EL (cell line): ENCODE measurements at regions not wholly inside any gene's neighbourhood (a gene's known extent, or its start where the extent isn't known, plus 50 kb on each side); places are given as distances from the start of the nearest gene placed in this dataset.

Source experiments
- DNase-seq: peaks from one replicate; pipeline ENCODE4 v3.0.0-alpha.2; 2016

DNA sequence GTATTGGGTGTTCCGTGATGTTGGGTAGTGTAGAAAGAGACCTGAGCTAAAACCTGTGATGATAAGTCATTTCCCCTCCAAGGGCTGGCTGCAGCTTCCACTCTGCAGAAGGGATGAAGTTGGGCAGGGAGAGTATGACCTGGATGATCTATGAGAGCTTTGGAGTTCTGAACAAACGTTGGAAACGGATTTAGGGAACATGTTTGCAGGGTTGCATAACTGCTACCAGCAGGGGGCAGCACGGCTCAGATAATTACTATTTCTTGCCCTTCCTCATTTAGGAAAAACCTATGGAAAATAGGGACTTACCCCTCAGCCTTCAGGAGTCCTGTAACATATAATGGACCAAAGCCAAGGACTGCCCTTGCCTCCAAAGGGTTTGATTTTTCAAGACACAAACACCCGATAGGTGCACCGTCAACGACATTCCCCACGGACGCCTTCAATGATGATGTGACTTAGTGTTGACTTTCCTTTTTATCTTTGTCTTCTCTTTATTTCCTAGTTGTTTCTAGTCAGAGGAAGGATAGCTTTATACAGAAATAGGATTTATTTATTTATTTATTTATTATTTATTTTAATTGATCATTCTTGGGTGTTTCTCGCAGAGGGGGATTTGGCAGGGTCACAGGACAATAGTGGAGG, 164.9 kb upstream of the SASH1 start:
- DNase-seq: peak; percentile 67

DNA sequence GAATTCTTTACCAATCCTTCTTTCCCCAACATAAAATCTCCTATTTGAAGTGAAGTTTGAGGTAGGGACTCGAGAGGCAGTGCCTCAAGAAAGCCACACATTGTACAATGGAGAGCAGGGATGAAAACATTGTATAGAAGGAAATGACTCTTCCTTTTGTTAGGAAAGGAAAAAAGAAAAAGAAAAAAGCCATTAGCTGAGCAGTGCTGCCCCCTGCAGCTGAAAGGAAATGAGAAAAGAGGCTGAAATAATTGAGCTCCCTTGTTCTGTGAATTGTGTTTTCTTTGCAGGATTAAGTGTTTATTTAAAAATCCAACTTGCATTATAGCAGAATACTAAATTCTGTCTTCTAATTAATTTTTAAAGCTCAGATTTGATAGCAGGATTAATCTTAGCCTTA, 162.9 kb upstream of the SASH1 start:
- peak; percentile 40 for DNase-seq

DNA sequence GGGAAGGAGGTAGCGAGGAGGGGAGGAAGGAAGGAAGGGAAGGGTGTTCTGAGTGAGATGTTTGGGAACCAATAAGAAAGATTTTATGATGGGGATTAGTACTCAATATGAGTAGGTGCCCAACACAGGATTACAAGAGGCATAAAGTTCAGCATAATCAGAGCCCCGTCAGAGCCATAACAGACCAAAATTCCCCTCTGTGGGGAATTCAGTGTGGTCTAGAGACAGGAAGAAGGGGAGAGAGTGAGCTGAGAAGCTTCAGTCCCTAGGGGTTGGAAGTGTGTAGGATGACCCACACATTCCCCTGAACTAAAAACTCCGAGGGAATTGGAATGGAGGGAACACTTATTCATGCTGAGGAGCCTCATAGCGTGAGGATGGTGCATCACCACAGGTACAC, 160.3 kb upstream of the SASH1 start:
- DNase-seq: no peak

DNA sequence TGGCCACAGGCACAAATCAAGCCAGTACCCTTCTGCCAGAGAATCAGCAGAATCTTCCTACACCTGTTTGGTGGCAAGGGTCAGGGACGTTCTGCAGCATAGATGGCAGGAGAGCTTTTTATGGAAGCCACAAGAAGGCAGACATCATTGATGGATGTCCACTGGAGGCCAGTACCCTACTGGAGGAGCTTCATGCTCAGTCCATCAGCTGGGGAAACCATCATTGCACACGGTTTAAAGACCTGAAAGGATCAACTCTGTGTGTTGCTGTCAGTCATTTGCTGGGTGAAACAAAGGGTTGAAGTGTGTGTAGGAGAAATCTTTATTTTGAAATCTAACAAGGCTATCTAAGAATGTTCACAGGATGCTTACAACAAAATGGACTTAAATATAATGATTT, 158.9 kb upstream of the SASH1 start:
- no peak for DNase-seq

DNA sequence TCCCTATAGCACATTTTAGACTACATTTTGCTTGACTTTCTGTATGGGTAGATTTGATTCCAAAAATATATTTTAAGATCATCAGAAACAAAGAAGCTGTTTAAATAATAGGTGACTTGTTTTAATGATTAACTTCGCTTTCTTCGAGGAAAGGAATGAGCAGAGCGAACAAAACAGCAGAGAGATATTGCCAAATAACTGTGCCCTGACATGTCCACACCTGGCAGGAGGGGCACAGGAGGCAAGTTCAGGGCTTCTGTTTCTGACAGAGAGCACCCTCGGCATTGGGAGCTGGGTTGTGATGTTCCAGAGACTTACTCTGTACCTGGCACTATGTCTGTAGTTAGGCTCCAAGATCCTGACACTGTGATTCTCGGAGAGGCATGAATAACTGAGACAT, 155.7 kb upstream of the SASH1 start:
- no peak for DNase-seq

DNA sequence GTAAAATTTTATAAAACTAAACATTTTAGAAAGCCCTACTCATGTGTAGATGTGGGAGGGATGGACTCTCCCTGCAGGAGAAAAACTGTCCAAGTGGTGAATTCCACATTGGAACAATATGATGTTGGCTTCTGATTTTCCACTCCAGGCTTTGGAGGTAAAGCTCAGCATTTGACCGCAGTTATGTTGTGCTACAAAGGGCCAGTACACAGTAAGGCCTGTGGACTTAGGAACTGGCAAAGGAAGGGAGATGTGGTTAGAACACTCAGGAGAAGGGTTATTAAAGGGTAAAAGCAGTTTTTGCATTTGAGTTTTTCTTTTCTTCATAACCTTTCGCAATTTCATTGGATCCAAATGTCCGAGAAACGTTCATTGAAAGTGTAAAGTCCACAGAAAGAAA, 150.3 kb upstream of the SASH1 start:
- peak; percentile 85 for DNase-seq

DNA sequence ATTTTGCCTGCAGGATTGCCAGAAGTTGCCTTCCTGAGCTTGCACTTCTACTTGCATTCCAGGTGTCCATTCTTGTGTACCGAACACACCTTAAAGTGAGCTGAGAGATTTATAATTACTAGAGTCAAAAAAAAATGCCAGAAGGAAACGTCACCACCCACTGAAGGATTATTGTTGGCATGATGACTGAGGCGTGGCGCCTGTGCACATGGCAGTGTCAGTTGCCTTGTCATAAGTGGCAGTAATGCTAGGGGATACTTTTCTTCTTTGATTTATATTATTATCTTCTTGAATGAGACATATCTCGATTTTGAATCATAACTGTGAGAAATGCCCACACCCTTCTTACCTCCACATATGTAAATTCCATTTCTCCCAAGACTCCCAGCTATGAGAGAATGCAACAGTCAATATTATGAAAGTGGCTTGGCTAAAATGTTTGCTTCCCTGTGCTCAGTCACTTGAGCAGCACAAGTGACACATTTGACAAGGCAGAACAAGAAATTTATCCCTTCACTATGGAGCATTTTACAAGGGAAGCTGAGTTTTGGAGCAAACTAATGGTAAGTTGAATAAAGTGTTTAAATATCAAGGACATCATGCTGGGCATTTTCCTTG, 149.5 kb upstream of the SASH1 start:
- no peak for DNase-seq

DNA sequence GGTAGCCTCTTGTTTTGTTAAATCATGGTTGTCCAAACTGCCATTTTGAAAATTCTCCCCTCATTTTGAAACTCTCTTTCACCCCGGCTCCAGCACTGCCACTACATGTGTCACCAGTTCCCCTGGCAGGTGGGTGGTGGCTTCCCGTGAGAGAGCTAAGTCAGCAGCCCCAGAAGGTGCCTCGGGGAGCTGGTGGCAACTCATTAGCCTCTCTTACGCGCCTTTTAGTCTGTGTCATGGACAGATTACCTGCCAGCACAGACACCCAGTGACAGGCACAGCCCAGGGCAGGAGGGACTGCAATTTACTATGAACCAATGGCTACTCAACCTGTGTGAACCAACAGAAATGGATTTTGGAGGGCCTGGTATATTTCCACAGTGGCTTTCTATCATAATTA, 147.1 kb upstream of the SASH1 start:
- no peak for DNase-seq

DNA sequence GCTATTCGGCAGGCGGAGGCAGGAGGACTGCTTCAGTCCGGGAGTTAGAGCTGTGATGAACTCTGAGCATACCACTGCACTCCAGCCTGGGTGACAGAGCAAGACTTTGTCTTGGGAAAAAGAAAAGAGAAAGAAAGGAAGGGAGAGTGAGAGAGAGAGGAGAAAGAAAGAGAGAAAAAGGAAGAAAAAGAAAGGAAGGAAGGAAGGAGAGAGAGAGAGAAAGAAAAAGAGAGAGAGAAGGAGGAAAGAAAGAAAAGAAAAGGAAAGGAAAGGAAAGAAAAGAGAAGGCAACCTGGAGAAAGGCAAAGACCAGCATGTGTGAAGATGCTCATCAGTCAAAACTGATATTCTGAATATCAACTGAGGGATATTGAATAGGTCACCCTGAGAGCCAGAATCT, 143.1 kb upstream of the SASH1 start:
- DNase-seq: no peak

DNA sequence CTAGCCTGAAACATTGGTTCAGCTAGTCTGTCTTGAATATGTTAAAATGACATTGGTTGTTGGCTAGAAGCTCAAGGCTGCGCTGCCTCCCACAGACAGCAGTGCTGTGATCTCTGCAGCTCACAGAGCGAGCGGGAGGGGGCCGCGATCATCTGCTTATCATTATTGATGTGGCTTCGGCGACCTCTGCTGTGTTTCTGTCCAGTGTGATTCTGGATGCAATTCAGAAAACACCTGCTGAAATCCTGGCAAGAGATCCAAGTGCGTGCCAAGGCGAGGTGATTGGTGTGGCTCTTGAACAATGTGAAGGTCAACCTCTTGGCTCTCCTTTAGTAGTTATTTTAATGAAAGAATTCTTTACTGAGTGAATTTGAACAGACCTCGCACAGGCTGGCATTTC, 142.3 kb upstream of the SASH1 start:
- DNase-seq: no peak

DNA sequence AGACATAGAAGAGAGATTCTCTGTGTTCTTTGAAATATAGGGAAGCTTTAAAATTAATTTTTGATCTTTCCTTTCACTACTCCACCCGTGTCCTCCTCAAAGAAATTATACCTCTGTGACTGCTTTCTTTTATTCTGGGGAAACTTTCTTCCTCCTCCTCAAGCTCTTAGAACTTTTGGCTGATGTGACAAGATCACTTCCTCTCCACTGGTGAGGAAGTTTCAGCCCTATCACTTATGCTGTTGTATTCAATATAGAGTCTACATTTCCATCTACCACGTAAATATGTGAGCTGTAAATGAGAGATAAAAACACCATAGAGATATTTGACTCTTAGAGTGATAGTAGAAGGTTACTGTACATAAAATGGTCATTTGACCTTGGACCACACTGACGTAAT, 141.9 kb upstream of the SASH1 start:
- DNase-seq: no peak

DNA sequence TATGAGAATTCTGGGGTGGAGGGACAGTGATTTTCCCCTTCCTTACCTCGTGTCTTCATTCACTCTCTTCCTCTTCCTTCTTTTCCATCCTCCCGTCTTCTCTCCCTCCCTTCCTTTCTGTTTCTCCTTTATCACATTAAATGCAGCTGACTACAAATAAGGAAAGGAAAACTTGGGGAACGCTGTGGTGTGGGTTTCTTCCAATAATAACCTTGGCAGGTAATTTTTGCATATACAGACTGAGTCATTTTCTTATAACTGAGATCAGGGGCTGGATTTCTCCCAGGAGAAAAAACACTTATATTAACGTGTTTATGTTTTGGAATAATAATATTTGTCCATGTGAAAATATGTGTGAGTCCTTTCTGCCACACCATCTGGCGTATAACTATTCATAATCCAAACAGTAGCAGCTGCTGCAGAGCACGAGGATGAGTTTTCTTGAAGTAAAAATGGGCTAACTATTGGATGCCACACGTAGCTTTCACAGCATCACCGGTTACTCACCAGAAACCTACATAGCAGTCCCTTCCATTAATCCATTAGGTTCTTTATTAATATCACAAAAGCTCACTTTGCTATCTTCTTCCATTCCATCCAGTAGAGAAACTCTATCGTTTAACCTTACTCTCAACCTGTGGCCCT, 139.2 kb upstream of the SASH1 start:
- DNase-seq: peak; percentile 48

DNA sequence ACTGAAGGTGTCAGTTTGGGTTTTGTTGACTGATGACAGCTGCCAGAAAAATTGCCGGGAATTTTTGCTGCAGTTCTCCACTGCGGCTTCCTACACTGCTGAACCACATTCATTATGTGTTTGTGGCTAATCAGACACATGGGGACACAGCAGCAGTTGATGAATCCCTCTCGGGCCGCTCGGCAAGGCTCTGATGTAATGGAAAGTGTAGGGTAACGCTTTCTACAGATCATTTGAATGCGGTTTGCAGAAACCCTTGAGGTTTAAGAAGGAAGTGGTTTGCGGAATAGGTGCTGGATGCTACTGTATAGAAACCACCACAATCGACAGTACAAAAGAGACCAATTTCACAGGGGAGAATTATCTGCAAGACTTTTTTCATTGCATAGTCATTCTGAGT, 138.7 kb upstream of the SASH1 start:
- DNase-seq: peak; percentile 71

DNA sequence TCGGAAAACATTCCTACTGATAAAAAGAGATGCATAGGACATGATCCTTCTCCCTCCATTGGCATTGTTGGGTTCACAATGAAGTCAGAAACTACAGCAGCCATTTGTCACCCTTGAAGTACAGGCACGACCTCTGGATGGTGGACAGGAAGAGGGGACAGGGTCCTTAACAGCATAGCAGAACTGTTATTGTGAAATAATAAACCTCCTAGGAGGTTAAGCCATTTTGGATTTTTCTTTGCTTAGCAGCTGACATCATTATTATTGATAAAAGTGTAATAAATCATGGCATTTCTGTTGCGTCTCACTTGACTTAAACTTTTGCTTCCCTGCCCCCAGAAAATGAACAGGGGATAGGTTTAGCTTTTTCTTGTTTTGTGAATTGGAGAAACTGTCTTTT, 134.3 kb upstream of the SASH1 start:
- DNase-seq: no peak

DNA sequence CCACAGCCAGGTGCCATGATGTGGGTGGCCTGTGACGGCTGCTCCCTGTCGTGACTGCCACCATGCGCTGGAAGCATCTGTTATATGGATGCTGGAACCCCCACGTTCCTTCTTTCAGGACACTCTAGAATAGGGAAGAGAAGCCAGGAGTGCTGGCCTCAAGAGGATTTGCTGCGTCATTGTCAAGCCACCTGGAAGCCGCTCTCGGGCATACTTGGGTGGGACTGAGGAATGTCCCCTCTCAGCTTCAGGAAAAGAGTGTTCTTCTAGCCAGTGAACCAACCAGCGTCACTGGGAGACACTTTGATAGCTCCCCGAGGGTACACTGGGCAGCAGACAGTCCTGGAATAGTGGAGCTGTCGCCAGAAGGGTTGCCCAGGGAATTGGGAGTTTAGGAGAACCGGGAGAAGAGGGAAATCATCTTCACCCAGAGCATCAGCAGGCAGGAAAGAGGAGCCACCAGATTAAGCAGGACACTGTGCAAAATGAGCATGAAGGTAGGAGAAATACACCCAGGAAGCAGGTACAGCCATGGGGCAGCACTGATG, 130.8 kb upstream of the SASH1 start:
- no peak for DNase-seq

DNA sequence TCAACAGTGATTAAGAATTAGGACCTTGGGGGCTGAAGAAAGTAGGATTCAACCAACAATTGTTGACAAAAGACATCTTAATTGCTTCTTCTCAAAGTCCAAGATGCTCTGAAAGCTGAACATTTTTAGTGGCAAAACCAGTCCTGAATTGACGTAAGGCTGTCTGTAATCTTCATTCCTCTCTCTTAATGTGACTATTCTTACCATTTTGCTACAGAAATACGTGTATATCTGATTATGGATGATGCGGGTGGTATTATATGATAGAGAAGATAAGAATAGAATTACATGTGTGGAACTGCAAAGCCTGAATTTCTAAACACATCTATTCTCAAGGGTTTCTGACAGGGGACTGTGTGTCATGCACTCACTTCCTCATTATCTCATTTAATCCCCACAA, 130.3 kb upstream of the SASH1 start:
- no peak for DNase-seq

DNA sequence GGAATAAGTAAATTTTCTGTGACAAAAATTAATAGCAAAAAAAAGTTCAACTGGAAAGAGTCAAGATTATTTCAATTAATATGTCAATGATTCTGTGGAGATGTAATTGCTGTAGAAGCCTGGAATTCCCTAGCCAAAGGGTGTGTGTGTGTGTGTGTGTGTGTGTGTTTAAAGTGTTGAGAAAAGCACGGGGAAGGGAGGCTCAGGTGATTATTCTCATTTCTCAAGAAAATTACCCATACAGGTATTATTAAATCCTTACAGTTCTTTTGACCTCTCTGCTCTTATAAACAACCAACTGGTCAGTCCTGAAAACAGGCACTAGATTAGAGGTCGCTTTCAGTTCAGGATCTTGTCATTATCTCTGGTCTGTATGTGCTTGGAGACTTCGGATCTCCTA, 129.3 kb upstream of the SASH1 start:
- no peak for DNase-seq

DNA sequence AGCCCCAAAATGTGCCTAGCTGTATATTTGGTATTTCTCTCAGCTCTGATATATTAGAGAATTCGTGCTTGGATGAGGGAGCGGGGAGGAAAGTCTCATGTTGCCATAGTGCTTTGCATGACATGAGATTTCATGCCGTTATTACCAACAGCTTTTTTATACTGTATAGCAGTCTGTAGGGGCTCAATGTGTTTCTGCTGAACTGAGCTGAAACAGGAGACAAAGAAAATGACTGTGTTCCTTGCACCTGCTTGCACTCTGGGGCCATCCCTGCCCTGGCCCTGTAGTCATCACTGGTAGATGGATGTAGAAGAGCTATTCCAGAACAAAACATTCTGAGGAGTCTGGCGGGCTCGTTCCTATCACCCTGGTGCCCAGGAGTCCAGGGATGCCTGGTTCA, 128.0 kb upstream of the SASH1 start:
- DNase-seq: no peak

DNA sequence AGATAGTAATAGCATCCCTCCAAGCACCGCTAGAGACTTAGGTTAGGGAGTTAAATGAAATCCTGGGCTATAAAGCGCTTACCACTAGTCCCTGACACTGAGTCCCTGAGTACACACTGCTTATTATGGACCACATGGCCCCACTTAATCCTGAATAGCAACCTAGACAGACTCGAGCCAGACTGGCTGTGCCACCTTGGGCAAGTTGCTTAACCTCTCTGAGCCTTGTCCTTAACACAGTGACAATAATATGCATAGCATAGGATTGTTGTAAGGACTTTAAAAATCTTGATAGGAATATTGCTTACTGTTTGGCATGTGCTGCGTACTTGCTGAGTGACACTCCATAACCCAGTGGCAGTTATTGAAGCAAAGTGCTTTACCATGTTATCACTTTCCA, 125.6 kb upstream of the SASH1 start:
- DNase-seq: no peak

DNA sequence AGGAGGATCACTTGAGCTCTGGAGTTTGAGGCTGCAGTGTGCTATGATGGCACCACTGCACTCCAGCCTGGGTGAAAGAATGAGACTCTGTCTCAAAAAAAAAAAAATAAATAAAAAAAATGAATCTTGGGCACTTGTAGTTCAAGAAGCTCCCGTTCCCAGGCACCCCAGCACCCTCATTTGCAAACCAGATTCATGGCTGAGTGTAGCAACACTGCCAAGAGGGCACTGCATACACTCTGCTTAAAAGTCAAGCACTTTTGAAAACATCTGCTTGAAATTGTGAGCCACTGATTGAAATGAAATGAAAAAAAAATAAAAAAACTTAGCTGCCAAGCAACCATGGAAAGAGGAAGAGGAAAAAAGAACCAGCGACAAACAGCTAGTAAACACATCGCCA, 124.7 kb upstream of the SASH1 start:
- DNase-seq: no peak

DNA sequence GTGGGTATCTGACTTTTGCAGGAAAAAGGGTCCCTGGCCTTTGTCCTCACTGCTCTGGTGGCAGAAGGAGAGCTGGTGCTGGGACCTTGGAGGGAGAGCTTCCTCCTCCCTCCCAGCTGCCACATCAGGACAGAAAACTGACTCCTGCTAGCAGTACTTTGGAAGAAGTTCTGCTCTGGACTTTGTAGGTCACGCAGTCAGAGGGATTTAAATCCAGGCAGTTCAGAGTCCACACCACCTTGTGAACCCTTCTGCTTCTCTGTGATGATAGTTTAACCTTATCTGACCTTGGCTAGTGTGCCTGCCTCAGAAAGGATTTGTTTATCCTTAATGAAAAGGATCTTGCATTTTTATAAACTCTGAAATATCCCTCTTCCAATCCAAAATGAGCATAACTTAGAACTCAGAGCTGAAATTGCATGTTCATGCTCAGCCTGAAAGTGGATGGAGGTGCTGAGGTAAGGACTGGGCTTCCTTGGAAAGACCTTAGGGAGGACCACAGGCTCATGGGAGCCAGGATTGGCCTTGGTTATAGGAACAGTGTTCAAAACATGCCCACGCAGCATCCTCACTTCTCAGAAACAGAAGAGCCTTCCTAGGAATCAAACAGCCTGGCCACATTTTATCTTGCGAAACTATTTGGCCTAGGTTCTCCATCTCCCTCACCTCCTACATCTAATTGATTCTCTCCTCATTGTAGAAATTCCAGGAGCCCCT, 123.9 kb upstream of the SASH1 start:
- no peak for DNase-seq

DNA sequence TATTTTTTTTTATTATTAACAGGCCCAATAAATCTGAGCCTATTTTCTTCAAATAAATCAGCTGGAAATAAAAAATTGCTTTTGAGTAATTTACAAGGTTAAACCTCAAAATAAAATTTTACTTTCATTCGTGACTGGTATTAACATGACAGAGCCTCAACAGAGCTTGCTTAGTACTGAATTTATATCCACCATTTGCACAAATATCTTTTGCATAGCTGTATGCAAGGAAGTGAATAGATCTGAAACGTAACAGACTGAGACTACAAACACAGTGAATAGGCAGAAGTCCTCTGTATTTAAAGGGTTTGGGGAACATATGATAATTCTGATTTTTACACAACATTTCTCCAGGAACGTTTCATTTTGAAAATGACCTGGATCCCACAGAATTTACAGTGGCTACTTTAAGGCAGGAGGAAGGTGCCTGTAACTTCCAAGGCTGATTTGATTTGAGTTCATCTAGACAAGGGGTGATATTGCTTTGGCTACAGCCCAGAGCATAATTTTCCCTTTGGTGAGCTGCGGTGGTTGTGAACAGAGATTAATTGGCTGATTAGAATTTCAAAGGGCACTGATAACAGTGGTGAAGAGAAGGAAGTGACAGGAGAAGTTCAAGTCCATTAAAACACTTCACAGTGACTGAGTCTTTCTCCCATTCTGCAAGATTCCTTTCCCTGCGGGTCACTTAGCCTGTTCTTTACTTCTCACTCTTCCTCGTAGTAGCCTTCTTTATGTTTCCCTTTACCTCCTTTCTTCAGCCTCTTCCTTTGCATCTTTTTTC, 121.2 kb upstream of the SASH1 start:
- peak; percentile 34 for DNase-seq

DNA sequence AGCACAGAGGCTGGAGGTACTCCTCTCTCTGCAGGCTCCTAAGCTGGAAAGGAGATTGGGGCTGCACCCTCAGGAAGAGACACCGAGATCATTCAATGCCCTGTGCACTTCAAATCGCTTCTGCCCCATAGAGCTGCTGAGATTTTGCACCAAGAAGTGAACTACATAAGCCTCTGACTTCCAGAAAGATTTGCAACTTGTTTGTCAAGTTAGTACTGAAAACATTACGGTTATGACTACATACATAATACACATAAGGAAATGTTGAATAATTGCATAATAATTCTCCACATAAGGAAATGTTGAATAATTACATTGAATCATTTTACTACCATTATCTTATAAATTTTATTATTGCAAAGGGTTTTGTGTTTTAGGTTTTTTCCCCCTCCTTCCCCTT, 120.3 kb upstream of the SASH1 start:
- no peak for DNase-seq
